OCI-LY7 (cell line): ENCODE measurements at regions not wholly inside any gene's neighbourhood (a gene's known extent, or its start where the extent isn't known, plus 50 kb on each side); places are given as distances from the start of the nearest gene placed in this dataset.

Experiments used
- BruUV-seq: library from RNA; stranded (reverse); fragments of 400-500 nt; replicated peaks from 2 replicates; lab custom pipeline; 2021; lab: Mats Ljungman, UMichigan
- CTCF ChIA-PET: fragments of 300-600 bp; sonication (Branson Sonifier 250); formaldehyde crosslinking; loops from one replicate; lab custom pipeline; 2022; ENCODE audit warnings: antibody characterized with exemption; ENCODE audit not compliant: unreplicated experiment; lab: Charles Lee
- POLR2A ChIA-PET: fragments of 300-600 bp; sonication (Branson Sonifier 250); formaldehyde crosslinking; loops from one replicate; lab custom pipeline; 2022; ENCODE audit warnings: antibody characterized with exemption; lab: Charles Lee
- DNase-seq: peaks from one replicate; pipeline ENCODE4 v3.0.0-alpha.2; 2015; ENCODE audit warnings: low spot score
- H2AFZ ChIP-seq: fragments of 200-600 bp; sonication (generic), shearing (Covaris generic); 2 replicates; pipeline ENCODE4 v1.6.1; 2014; ENCODE audit warnings: mild to moderate bottlenecking, antibody characterized with exemption, low read length, moderate library complexity
- H3K27ac ChIP-seq: fragments of 200-600 bp; sonication (generic); 2 replicates; pipeline ENCODE4 v1.5.1; 2014; ENCODE audit warnings: mixed run types, low read depth, mild to moderate bottlenecking, moderate library complexity, low read length, inconsistent platforms; ENCODE audit not compliant: poor library complexity, severe bottlenecking
- H3K36me3 ChIP-seq: fragments of 200-600 bp; sonication (generic); 2 replicates; pipeline ENCODE4 v1.6.1; 2014; ENCODE audit warnings: mild to moderate bottlenecking, antibody characterized with exemption, low read length, moderate library complexity, mixed read lengths; ENCODE audit not compliant: insufficient read depth
- H3K4me1 ChIP-seq: fragments of 200-600 bp; sonication (generic); 2 replicates; pipeline ENCODE4 v1.5.1; 2014; ENCODE audit warnings: mild to moderate bottlenecking, low read length; ENCODE audit not compliant: insufficient read depth, poor library complexity, severe bottlenecking
- H3K4me2 ChIP-seq: fragments of 200-600 bp; sonication (generic); 2 replicates; pipeline ENCODE4 v1.6.1; 2014; ENCODE audit warnings: mild to moderate bottlenecking, low read length
- H3K4me3 ChIP-seq: fragments of 200-600 bp; sonication (generic); 2 replicates; pipeline ENCODE4 v1.5.1; 2014; ENCODE audit warnings: mild to moderate bottlenecking, low read depth, low read length; ENCODE audit not compliant: poor library complexity, severe bottlenecking
- H3K79me2 ChIP-seq: fragments of 200-600 bp; sonication (generic); 2 replicates; pipeline ENCODE4 v1.6.1; 2016; ENCODE audit warnings: low read depth, mild to moderate bottlenecking, low read length, moderate library complexity, mixed read lengths; ENCODE audit not compliant: insufficient read depth
- H3K9me2 ChIP-seq: fragments of 200-600 bp; sonication (generic); 2 replicates; pipeline ENCODE4 v1.6.1; 2016; ENCODE audit warnings: mild to moderate bottlenecking, low read length, mixed read lengths; ENCODE audit not compliant: insufficient read depth
- H3K9me3 ChIP-seq: fragments of 200-600 bp; sonication (generic); 2 replicates; pipeline ENCODE4 v1.6.1; 2014; ENCODE audit warnings: mild to moderate bottlenecking, mixed run types, low read length, mixed read lengths
- H4K20me1 ChIP-seq: fragments of 200-600 bp; sonication (generic); 2 replicates; pipeline ENCODE4 v1.6.1; 2014; ENCODE audit warnings: mild to moderate bottlenecking, antibody characterized with exemption, low read length, moderate library complexity, mixed read lengths; ENCODE audit not compliant: insufficient read depth
- EZH2phosphoT487 ChIP-seq: fragments of 200-600 bp; sonication (generic); IDR thresholded peaks from 2 replicates; pipeline ENCODE4 v1.6.1; 2018; ENCODE audit warnings: low read depth, borderline replicate concordance, mild to moderate bottlenecking, mixed run types, antibody characterized with exemption, low read length, moderate library complexity, mixed read lengths
- intact Hi-C: fragments of 100-400 bp; cut with micrococcal nuclease; formaldehyde crosslinking; loops from one replicate; pipeline ENCODE4 v1.10.0; 2022; ENCODE audit not compliant: unreplicated experiment
- TF ChIP-seq, protein P1 (sequence below): fragments of 200-600 bp; sonication (generic); conservative IDR thresholded peaks from 2 replicates; pipeline ENCODE4 v1.5.1; 2014; ENCODE audit warnings: mild to moderate bottlenecking, antibody characterized with exemption, low read length, moderate library complexity, mixed read lengths

DNA sequence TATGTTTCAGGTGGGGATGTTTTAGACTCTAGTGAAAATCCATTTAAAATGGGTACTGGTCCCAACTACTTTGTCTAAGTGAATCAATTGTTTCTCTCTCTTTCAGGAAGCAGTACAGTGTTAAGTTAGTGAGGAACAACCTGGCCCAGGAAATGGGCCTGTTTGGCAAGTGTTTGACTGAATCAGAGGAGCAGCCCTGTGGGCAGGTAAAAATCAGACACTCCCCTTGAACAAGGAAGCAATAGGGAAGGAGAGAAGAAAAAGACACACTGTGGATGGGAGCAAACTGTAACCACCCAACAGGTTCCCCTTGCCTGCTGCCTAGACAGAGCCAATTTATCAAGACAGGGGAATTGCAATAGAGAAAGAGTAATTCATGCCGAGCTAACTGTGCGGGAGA is 245.7 kb downstream of the C11orf87 start:
- Histone ChIP-seq H3K79me2 (no peaks in the 10 kb centered on the region), H3K4me2 (no peak overlapping the region), H3K9me3 (no peaks in the 10 kb centered on the region), H3K4me1 (no peaks in the 10 kb centered on the region), H2AFZ (no peak overlapping the region), H3K9me2 (no peaks in the 10 kb centered on the region), H3K36me3 (no peaks in the 10 kb centered on the region), H3K4me3 (no peak overlapping the region), H3K27ac (no peak overlapping the region), H4K20me1 (no peaks in the 10 kb centered on the region)
- no peak for DNase-seq
- BruUV-seq = no TSS peak
- ChIA-PET CTCF (no interaction called here), POLR2A (no interaction called here)
- TF ChIP-seq EZH2phosphoT487 = no peak
- TF ChIP-seq, protein P1, sequence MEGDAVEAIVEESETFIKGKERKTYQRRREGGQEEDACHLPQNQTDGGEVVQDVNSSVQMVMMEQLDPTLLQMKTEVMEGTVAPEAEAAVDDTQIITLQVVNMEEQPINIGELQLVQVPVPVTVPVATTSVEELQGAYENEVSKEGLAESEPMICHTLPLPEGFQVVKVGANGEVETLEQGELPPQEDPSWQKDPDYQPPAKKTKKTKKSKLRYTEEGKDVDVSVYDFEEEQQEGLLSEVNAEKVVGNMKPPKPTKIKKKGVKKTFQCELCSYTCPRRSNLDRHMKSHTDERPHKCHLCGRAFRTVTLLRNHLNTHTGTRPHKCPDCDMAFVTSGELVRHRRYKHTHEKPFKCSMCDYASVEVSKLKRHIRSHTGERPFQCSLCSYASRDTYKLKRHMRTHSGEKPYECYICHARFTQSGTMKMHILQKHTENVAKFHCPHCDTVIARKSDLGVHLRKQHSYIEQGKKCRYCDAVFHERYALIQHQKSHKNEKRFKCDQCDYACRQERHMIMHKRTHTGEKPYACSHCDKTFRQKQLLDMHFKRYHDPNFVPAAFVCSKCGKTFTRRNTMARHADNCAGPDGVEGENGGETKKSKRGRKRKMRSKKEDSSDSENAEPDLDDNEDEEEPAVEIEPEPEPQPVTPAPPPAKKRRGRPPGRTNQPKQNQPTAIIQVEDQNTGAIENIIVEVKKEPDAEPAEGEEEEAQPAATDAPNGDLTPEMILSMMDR = no peak
- intact Hi-C loops = no loop called here

DNA sequence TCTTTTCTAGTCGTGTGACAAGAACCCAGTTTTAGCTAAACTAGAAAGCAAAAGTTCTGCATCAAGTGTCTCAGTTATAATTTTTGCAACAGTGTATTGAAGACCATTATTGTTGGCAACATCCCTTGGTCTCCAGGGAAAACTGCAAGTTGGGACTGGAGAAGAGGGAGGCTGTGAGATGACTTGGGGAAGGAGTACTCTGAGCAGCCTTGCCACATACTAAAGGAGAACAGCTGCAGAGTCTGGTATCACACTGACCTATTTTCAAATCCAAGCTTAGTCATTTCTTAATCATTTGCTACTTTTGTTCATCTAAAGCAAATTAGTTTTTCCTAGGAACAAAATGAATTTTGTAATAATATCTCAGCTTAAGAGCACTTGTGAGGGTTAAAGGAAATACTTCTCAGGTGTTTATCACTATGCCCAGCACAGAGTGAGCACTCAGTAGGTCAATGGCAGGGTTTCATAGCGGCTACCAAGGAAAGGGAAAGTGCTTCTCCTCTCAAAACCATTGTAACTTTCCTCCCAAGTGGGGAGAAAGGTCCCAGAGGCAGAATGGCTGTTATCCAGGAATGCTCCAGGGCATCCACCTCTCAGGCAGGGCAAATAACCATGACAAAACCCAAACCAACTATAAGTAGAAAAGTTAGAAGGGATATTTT is 247.1 kb downstream of the C11orf87 start:
- no peak overlapping the region for H3K4me3 ChIP-seq
- ChIA-PET POLR2A (no interaction called here), CTCF (no interaction called here)
- no peaks in the 10 kb centered on the region for H3K36me3 ChIP-seq
- H3K79me2 ChIP-seq = no peaks in the 10 kb centered on the region
- no peaks in the 10 kb centered on the region for H4K20me1 ChIP-seq
- TF ChIP-seq EZH2phosphoT487 = no peak
- TF ChIP-seq, protein P1 = no peak
- BruUV-seq = no TSS peak
- H2AFZ ChIP-seq = no peak overlapping the region
- H3K9me2 ChIP-seq = no peaks in the 10 kb centered on the region
- DNase-seq = no peak
- H3K4me2 ChIP-seq = no peak overlapping the region
- intact Hi-C loops = no loop called here
- no peaks in the 10 kb centered on the region for H3K4me1 ChIP-seq
- no peak overlapping the region for H3K27ac ChIP-seq
- no peaks in the 10 kb centered on the region for H3K9me3 ChIP-seq

DNA sequence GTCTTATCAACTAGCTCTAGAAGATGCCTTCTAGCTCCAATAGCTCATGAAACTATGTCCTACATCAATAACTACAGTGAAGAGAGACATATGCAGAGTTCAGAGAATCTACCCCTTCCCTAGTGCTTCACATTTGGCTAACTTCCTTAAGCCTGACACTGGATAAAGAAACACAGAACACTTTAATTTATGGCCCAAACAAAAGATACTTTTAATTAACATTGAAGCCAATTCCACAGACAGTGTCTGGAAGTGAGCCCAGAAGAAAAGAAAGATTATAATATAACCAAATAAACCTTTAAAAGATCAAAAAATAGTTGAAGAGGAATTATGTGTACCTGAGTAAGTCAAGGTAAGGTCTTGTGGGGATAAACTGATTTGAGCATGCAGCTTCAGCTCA is 255.2 kb downstream of the C11orf87 start:
- no peak overlapping the region for H3K27ac ChIP-seq
- BruUV-seq = no TSS peak
- H2AFZ ChIP-seq = no peak overlapping the region
- no peak for DNase-seq
- CTCF ChIA-PET = no interaction called here
- intact Hi-C loops = no loop called here
- H3K4me1 ChIP-seq = no peaks in the 10 kb centered on the region
- H3K9me2 ChIP-seq = no peaks in the 10 kb centered on the region
- no peaks in the 10 kb centered on the region for H4K20me1 ChIP-seq
- POLR2A ChIA-PET = interaction anchor here (0.7 kb wide), 1 partner anchor 15 kb away, joined by 3 read pairs; no protein-coding TSS in a partner anchor
- H3K4me2 ChIP-seq = no peak overlapping the region
- H3K4me3 ChIP-seq = no peak overlapping the region
- H3K79me2 ChIP-seq = no peaks in the 10 kb centered on the region
- H3K9me3 ChIP-seq = no peaks in the 10 kb centered on the region
- TF ChIP-seq, protein P1 = no peak
- no peak for TF ChIP-seq EZH2phosphoT487
- no peaks in the 10 kb centered on the region for H3K36me3 ChIP-seq
